Smooth muscle cell (in vitro differentiated cells): ENCODE measurements at regions not wholly inside any gene's neighbourhood (a gene's known extent, or its start where the extent isn't known, plus 50 kb on each side); places are given as distances from the start of the nearest gene placed in this dataset.

Source experiments
- DNase-seq: peaks from one replicate; lab custom pipeline; 2025; ENCODE audit not compliant: unreplicated experiment; lab: John Stamatoyannopoulos, UW
- H2AFZ ChIP-seq: fragments of 200-600 bp; sonication (generic); 2 replicates; pipeline ENCODE4 v1.6.0; 2016; ENCODE audit warnings: antibody characterized with exemption, low read depth, mild to moderate bottlenecking
- H3F3A ChIP-seq: fragments of 200-600 bp; sonication (generic); 2 replicates; pipeline ENCODE4 v1.6.0; 2017; ENCODE audit warnings: antibody characterized with exemption, low read depth
- H3K27ac ChIP-seq: fragments of 200-600 bp; sonication (generic); 2 replicates; pipeline ENCODE4 v1.5.1; 2016; ENCODE audit warnings: low read depth, mild to moderate bottlenecking
- H3K27me3 ChIP-seq: fragments of 200-600 bp; sonication (generic); 2 replicates; pipeline ENCODE4 v1.6.1; 2016; ENCODE audit warnings: low read depth, mild to moderate bottlenecking
- H3K36me3 ChIP-seq: fragments of 200-600 bp; sonication (generic); 2 replicates; pipeline ENCODE4 v1.5.1; 2016; ENCODE audit warnings: low read depth
- H3K4me1 ChIP-seq: fragments of 200-600 bp; sonication (generic); 2 replicates; pipeline ENCODE4 v1.5.1; 2016; ENCODE audit warnings: low read depth
- H3K4me2 ChIP-seq: fragments of 200-600 bp; sonication (generic); 2 replicates; pipeline ENCODE4 v1.6.0; 2016; ENCODE audit warnings: mild to moderate bottlenecking
- H3K4me3 ChIP-seq: fragments of 200-600 bp; sonication (generic); 2 replicates; pipeline ENCODE4 v1.5.1; 2016; ENCODE audit warnings: mild to moderate bottlenecking
- H3K79me2 ChIP-seq: fragments of 200-600 bp; sonication (generic); 2 replicates; pipeline ENCODE4 v1.6.0; 2016; ENCODE audit warnings: low read depth, mild to moderate bottlenecking
- H3K9ac ChIP-seq: fragments of 200-600 bp; sonication (generic); 2 replicates; pipeline ENCODE4 v1.6.0; 2016; ENCODE audit warnings: low read depth
- H3K9me3 ChIP-seq: fragments of 200-600 bp; sonication (generic); replicated peaks from 2 replicates; pipeline ENCODE4 v1.5.1; 2016; ENCODE audit warnings: low read depth
- H4K20me1 ChIP-seq: fragments of 200-600 bp; sonication (generic); 2 replicates; pipeline ENCODE4 v1.6.0; 2016; ENCODE audit warnings: low read depth
- CTCF ChIP-seq: fragments of 200-600 bp; sonication (generic); IDR thresholded peaks from 2 replicates; pipeline ENCODE4 v1.5.1; 2017; ENCODE audit warnings: borderline replicate concordance, mild to moderate bottlenecking, antibody characterized with exemption; ENCODE audit not compliant: insufficient read depth, poor library complexity, severe bottlenecking
- WGBS: methylation state at CpG from one replicate; pipeline ENCODE4 v1.1.7; 2016; ENCODE audit warnings: low lambda C conversion rate; 5-methylcytosine and 5-hydroxymethylcytosine counted together

DNA sequence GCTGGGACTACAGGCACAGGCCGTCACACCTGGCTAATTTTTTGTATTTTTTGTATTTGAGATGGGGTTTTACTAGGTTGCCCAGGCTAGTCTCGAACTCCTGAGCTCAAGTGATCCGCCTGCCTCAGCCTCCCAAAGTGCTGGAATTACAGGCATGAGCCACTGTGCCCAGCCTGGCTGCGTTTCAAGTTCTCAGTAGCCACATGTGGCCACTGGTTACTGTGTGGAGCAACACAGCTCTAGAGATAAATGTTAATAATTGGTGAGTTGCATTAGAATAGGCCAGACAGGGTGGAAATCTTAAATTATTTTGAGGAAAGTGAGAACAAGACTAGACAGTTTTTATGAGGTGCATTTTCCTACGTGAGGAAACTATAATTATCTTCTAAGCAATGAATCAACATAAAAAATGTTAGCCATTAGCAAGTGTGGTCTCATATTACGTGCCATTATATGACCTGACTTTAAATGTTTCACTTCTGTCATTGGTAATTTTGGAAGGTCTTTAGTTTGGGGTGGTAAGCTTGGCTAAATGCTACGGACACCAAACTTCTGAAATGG, 129.6 kb downstream of the PLEKHG1 start:
- Histone ChIP-seq H3K79me2 (no peaks in the 10 kb centered on the region), H3F3A (no peaks in the 10 kb centered on the region), H4K20me1 (no peaks in the 10 kb centered on the region), H3K9ac (no peak overlapping the region), H3K4me2 (no peak overlapping the region), H3K9me3 (no peaks in the 10 kb centered on the region), H3K4me3 (no peak overlapping the region), H3K27me3 (no peaks in the 10 kb centered on the region), H3K27ac (no peak overlapping the region), H3K36me3 (no peaks in the 10 kb centered on the region), H3K4me1 (no peaks in the 10 kb centered on the region), H2AFZ (no peak overlapping the region)
- 83% methylated on average over 7 of the region's 7 CpGs for WGBS
- no peak for TF ChIP-seq CTCF
- DNase-seq, result no peak

DNA sequence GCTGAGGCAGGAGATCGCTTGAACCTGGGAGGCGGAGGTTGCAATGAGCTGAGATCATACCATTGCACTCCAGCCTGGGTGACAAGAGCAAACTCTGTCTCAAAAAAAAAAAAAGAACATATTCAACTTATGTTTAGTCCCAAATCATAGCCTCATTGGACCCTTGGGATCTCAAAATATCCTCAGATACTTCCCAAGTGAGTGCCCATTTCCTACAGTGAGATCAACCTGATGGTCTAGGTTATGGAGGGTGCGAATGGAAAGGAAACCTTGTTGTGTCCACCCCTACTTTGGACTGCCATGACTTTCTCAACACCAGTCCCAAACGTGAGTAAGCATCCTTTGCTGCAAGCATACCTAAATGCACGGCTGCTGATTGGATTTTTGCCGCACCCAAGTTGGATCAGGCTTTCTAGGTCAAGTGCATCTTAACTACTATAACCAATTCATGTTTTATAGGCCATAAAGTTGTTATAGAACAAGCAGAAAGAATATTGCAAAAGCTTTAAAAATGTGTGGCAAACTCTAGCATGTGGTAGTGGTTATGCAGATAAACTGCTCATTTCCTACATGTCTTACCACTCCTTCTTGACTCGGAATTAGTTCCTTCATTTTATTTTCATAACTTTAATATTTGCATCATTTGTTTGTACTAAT, 131.2 kb downstream of the PLEKHG1 start:
- Histone ChIP-seq H3K27me3 (no peaks in the 10 kb centered on the region), H3K4me1 (no peaks in the 10 kb centered on the region), H3K36me3 (no peaks in the 10 kb centered on the region), H3F3A (no peaks in the 10 kb centered on the region), H3K9ac (no peak overlapping the region), H3K4me3 (no peak overlapping the region), H2AFZ (no peak overlapping the region), H3K27ac (no peak overlapping the region), H4K20me1 (no peaks in the 10 kb centered on the region), H3K9me3 (no peaks in the 10 kb centered on the region), H3K79me2 (no peaks in the 10 kb centered on the region), H3K4me2 (no peak overlapping the region)
- WGBS, result 87% methylated on average over 7 of the region's 7 CpGs
- TF ChIP-seq CTCF, result no peak
- DNase-seq, result no peak

DNA sequence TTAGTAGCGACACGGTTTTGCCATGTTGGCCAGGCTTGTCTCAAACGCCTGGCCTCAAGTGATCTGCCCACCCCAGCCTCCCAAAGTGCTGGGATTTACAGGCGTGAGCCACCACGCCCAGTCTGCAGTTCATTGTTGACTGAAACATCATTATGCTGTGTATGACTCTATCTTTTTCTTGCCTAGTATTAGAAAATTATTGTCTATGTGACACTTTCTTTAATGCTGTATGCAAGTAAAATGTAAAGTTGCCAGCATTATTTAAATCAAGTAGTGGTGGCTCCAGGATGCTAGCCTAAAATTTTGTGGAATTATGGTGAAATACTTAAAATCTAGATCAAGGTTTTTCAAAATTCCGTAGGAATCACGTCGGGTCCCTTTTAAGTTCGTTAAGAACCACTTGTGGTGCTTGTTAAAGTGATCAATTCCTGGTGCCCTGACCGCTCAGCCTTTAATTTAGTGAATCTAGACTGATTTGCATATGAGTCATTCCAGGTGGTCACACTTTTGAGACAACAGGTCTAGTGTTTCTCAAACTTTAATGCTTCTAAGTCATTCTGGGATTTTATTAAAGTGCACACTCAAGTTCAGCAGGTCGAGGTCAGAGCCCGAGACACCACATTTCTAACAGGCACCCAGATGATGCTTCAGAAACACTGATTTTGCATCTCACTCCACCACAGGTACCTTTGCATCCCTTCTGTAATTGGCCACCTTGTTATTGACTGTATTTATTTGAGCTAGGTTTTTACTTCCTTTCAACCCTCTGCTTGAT, 132.6 kb upstream of the MTHFD1L start:
- H3K36me3 ChIP-seq, result no peaks in the 10 kb centered on the region
- H3K4me3 ChIP-seq, result no peak overlapping the region
- no peak overlapping the region for H2AFZ ChIP-seq
- H3F3A ChIP-seq, result no peaks in the 10 kb centered on the region
- H3K9ac ChIP-seq, result no peak overlapping the region
- no peak overlapping the region for H3K27ac ChIP-seq
- no peaks in the 10 kb centered on the region for H3K79me2 ChIP-seq
- no peaks in the 10 kb centered on the region for H3K27me3 ChIP-seq
- DNase-seq, result no peak
- H3K9me3 ChIP-seq, result no peaks in the 10 kb centered on the region
- 91% methylated on average over 12 of the region's 12 CpGs for WGBS
- H3K4me2 ChIP-seq, result no peak overlapping the region
- H3K4me1 ChIP-seq, result no peaks in the 10 kb centered on the region
- no peak for TF ChIP-seq CTCF
- no peaks in the 10 kb centered on the region for H4K20me1 ChIP-seq
